ENCODE measurements at regions not wholly inside any gene's neighbourhood (a gene's known extent, or its start where the extent isn't known, plus 50 kb on each side); places are given as distances from the start of the nearest gene placed in this dataset.

GRCh38 chr3:150306083-150306482, 102.0 kb upstream of the TSC22D2 start:
- no peaks in the 10 kb centered on the region for H3K79me2 ChIP-seq (ENCODE audit: low read length)
- H2AFZ ChIP-seq (ENCODE audit: low read length), result no peak overlapping the region
- no peak for ATAC-seq
- TF ChIP-seq CTCF (conservative IDR thresholded peaks at IDR 0.05; ENCODE audit: low read depth, low read length) (no peak), EZH2 (IDR thresholded peaks at IDR 0.05; ENCODE audit: low read length, unreplicated experiment) (no peak), EZH2phosphoT487 (IDR thresholded peaks at IDR 0.05; ENCODE audit: borderline replicate concordance, low read length) (no peak)
- CTCF ChIA-PET, result no interaction called here
- H3K9ac ChIP-seq (ENCODE audit: low read length), result no peak overlapping the region
- H3K4me1 ChIP-seq (ENCODE audit: insufficient read depth, low read length), result peaks cover 21% of the 10 kb centered on the region
- no peak overlapping the region for H3K27ac ChIP-seq (ENCODE audit: low read length)
- intact Hi-C loops (cut with micrococcal nuclease), result no loop called here
- BruUV-seq (replicated peaks), result no TSS peak
- no peaks in the 10 kb centered on the region for H3K36me3 ChIP-seq (ENCODE audit: low read depth, low read length)
- H3F3A ChIP-seq (ENCODE audit: low read length, unreplicated experiment), result no peaks in the 10 kb centered on the region
- H3K27me3 ChIP-seq (ENCODE audit: low read length), result no peaks in the 10 kb centered on the region
- H4K20me1 ChIP-seq (ENCODE audit: low read length), result no peaks in the 10 kb centered on the region
- H3K4me2 ChIP-seq (ENCODE audit: low read length), result no peak overlapping the region
- no peaks in the 10 kb centered on the region for H3K9me2 ChIP-seq (replicated peaks; ENCODE audit: low read length)
- no peaks in the 10 kb centered on the region for H3K9me3 ChIP-seq (ENCODE audit: low read length)
- DNase-seq, result no peak
- H3K4me3 ChIP-seq (ENCODE audit: low read length), result no peak overlapping the region
- POLR2A ChIA-PET (ENCODE audit: unreplicated experiment), result no interaction called here

GRCh38 chr3:150303768-150304167, 104.3 kb upstream of the TSC22D2 start:
- ChIA-PET POLR2A (ENCODE audit: unreplicated experiment) (no interaction called here), CTCF (interaction anchor here (0.8 kb wide), 1 partner anchor 521 kb away, joined by 4 read pairs; no protein-coding TSS in a partner anchor)
- BruUV-seq (replicated peaks), result no TSS peak
- Histone ChIP-seq H3K4me1 (ENCODE audit: insufficient read depth, low read length) (peaks cover 41% of the 10 kb centered on the region), H4K20me1 (ENCODE audit: low read length) (no peaks in the 10 kb centered on the region), H2AFZ (ENCODE audit: low read length) (no peak overlapping the region), H3F3A (ENCODE audit: low read length, unreplicated experiment) (no peaks in the 10 kb centered on the region), H3K36me3 (ENCODE audit: low read depth, low read length) (no peaks in the 10 kb centered on the region), H3K9ac (ENCODE audit: low read length) (no peak overlapping the region), H3K9me2 (replicated peaks; ENCODE audit: low read length) (no peaks in the 10 kb centered on the region), H3K4me2 (ENCODE audit: low read length) (no peak overlapping the region), H3K4me3 (ENCODE audit: low read length) (no peak overlapping the region), H3K27me3 (ENCODE audit: low read length) (no peaks in the 10 kb centered on the region), H3K79me2 (ENCODE audit: low read length) (no peaks in the 10 kb centered on the region), H3K9me3 (ENCODE audit: low read length) (no peaks in the 10 kb centered on the region), H3K27ac (ENCODE audit: low read length) (no peak overlapping the region)
- ATAC-seq (no peak), DNase-seq (peak; percentile 44)
- intact Hi-C loops (cut with micrococcal nuclease), result loop anchor here (5.0 kb wide), 1 partner anchor 109 kb away; no protein-coding TSS in a partner anchor
- TF ChIP-seq CTCF (conservative IDR thresholded peaks at IDR 0.05; ENCODE audit: low read depth, low read length), result peak; percentile 70
- TF ChIP-seq EZH2 (IDR thresholded peaks at IDR 0.05; ENCODE audit: low read length, unreplicated experiment), result no peak

- H4K20me1 ChIP-seq (ENCODE audit: low read length), result no peaks in the 10 kb centered on the region
- no peaks in the 10 kb centered on the region for H3F3A ChIP-seq (ENCODE audit: low read length, unreplicated experiment)
- no TSS peak for BruUV-seq (replicated peaks)
- ChIA-PET CTCF (no interaction called here), POLR2A (ENCODE audit: unreplicated experiment) (interaction anchor here (0.6 kb wide), 1 partner anchor 167 kb away, joined by 3 read pairs; no protein-coding TSS in a partner anchor)
- no peaks in the 10 kb centered on the region for H3K27me3 ChIP-seq (ENCODE audit: low read length)
- H3K4me1 ChIP-seq (ENCODE audit: insufficient read depth, low read length), result peaks cover 41% of the 10 kb centered on the region
- no peaks in the 10 kb centered on the region for H3K79me2 ChIP-seq (ENCODE audit: low read length)
- H3K4me2 ChIP-seq (ENCODE audit: low read length), result 0 out of 2 replicates have a peak overlapping the region, but pooled peaks have one; percentile 2
- no peaks in the 10 kb centered on the region for H3K9me2 ChIP-seq (replicated peaks; ENCODE audit: low read length)
- no peak overlapping the region for H2AFZ ChIP-seq (ENCODE audit: low read length)
- H3K4me3 ChIP-seq (ENCODE audit: low read length), result no peak overlapping the region
- H3K9ac ChIP-seq (ENCODE audit: low read length), result no peak overlapping the region
- no peak for DNase-seq
- ATAC-seq, result no peak
- no peaks in the 10 kb centered on the region for H3K36me3 ChIP-seq (ENCODE audit: low read depth, low read length)
- no peaks in the 10 kb centered on the region for H3K9me3 ChIP-seq (ENCODE audit: low read length)
- no peak overlapping the region for H3K27ac ChIP-seq (ENCODE audit: low read length)
- no peak for TF ChIP-seq CTCF (conservative IDR thresholded peaks at IDR 0.05; ENCODE audit: low read depth, low read length)
- TF ChIP-seq EZH2phosphoT487 (IDR thresholded peaks at IDR 0.05; ENCODE audit: borderline replicate concordance, low read length), result no peak
- TF ChIP-seq EZH2 (IDR thresholded peaks at IDR 0.05; ENCODE audit: low read length, unreplicated experiment), result no peak
- intact Hi-C loops (cut with micrococcal nuclease), result loop anchor here (5.0 kb wide), 1 partner anchor 110 kb away; no protein-coding TSS in a partner anchor
Measured at GRCh38 chr3:150302246-150302645, 105.9 kb upstream of the TSC22D2 start.
